ENCODE measurements at regions not wholly inside any gene's neighbourhood (a gene's known extent, or its start where the extent isn't known, plus 50 kb on each side); places are given as distances from the start of the nearest gene placed in this dataset.

DNA sequence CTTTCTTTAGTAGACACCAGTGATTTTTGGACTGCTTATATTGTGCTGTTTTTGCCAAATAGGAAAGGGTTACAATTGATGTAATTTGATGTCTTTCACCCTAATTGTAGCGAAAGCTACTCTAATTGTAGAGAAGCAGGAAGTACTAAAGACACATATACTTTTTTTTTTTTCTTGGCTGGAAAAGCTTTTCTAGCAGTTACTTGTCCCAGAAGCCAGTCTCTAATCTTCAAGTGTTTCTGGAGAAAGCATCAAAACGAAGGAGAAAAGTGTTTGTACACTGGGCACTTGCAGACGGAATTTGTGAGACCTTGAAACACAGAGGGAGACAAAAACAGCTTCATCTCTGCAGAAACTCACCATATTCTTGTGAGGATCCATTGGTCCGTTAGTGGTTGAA lies 616.5 kb upstream of the LCORL start:
- TF ChIP-seq, protein P1, sequence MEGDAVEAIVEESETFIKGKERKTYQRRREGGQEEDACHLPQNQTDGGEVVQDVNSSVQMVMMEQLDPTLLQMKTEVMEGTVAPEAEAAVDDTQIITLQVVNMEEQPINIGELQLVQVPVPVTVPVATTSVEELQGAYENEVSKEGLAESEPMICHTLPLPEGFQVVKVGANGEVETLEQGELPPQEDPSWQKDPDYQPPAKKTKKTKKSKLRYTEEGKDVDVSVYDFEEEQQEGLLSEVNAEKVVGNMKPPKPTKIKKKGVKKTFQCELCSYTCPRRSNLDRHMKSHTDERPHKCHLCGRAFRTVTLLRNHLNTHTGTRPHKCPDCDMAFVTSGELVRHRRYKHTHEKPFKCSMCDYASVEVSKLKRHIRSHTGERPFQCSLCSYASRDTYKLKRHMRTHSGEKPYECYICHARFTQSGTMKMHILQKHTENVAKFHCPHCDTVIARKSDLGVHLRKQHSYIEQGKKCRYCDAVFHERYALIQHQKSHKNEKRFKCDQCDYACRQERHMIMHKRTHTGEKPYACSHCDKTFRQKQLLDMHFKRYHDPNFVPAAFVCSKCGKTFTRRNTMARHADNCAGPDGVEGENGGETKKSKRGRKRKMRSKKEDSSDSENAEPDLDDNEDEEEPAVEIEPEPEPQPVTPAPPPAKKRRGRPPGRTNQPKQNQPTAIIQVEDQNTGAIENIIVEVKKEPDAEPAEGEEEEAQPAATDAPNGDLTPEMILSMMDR (IDR thresholded peaks at IDR 0.05), result no peak
- no peak for TF ChIP-seq POLR2A (IDR thresholded peaks at IDR 0.05)
